GM12872 (cell line): ENCODE measurements at regions not wholly inside any gene's neighbourhood (a gene's known extent, or its start where the extent isn't known, plus 50 kb on each side); places are given as distances from the start of the nearest gene placed in this dataset.

Source experiments
- TF ChIP-seq, protein P1 (sequence below): IDR thresholded peaks from 3 replicates; pipeline ENCODE4 v1.5.1; 2011; ENCODE audit warnings: low read depth, mild to moderate bottlenecking, low read length, moderate library complexity; ENCODE audit not compliant: insufficient read depth

DNA sequence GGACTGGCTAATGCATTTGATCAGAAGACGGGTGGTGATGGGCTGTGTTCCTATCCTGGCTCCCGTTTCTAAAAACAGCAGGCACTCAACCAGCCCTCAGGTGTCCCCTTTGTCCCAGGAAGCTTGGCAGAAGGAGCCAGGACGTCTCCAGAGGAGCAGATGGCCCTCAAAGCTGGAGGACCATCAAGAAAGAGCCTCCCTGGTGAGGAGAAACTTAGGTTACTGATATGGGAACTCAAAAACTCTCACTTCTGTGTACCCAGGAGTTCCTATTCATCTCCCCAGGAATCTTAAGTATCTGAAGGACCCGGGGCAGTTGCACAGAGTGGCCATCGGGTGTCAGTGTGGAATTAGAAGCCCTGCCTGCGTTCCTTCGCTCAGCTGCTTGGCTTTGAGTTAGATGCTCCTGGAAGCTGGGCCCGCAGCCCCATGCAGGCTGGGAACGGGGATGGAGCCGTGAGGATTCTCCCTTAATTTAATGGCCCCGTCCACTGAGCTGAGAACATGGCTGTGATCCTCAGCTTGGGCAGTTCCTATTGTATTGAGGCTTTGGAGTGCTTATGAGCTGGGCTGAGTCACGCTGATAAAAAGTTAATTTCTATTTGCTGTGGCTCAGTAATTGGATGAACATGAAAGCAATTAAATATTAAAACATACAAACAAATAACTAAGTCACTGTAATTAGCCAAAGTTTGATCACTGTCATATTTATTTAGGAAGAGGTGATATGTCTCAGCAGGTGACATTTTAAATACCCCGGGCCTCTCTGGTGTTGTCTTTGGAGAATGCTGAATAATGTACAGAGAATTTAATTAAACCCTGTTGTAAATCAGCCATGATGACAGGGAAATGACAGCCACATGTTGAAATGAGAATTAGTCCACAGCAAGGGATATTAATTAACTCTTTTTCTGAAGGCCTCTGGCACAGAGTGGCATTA lies 402.1 kb downstream of the SEC14L1 start:
- TF ChIP-seq, protein P1, sequence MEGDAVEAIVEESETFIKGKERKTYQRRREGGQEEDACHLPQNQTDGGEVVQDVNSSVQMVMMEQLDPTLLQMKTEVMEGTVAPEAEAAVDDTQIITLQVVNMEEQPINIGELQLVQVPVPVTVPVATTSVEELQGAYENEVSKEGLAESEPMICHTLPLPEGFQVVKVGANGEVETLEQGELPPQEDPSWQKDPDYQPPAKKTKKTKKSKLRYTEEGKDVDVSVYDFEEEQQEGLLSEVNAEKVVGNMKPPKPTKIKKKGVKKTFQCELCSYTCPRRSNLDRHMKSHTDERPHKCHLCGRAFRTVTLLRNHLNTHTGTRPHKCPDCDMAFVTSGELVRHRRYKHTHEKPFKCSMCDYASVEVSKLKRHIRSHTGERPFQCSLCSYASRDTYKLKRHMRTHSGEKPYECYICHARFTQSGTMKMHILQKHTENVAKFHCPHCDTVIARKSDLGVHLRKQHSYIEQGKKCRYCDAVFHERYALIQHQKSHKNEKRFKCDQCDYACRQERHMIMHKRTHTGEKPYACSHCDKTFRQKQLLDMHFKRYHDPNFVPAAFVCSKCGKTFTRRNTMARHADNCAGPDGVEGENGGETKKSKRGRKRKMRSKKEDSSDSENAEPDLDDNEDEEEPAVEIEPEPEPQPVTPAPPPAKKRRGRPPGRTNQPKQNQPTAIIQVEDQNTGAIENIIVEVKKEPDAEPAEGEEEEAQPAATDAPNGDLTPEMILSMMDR = peak; percentile 91

DNA sequence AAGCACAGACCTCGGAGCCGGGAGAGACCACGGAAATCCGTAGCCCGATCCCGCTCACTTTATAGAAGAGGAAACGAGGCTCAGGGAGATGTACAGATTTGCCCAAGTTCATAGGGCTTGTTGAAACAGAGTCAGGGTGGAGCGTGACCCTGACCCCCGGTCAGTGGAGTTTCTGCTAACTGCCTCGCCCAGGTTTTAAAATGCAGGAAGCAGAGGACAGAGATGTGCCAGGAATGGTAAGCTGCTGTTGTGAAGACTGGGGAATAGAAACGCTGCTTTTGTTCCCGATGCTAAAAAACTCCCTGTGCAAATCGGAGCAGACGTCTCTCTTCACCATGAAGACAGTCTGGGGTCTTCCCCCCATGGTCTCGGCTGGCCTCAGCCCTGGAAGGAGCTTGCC lies 403.0 kb downstream of the SEC14L1 start:
- TF ChIP-seq, protein P1 = no peak

DNA sequence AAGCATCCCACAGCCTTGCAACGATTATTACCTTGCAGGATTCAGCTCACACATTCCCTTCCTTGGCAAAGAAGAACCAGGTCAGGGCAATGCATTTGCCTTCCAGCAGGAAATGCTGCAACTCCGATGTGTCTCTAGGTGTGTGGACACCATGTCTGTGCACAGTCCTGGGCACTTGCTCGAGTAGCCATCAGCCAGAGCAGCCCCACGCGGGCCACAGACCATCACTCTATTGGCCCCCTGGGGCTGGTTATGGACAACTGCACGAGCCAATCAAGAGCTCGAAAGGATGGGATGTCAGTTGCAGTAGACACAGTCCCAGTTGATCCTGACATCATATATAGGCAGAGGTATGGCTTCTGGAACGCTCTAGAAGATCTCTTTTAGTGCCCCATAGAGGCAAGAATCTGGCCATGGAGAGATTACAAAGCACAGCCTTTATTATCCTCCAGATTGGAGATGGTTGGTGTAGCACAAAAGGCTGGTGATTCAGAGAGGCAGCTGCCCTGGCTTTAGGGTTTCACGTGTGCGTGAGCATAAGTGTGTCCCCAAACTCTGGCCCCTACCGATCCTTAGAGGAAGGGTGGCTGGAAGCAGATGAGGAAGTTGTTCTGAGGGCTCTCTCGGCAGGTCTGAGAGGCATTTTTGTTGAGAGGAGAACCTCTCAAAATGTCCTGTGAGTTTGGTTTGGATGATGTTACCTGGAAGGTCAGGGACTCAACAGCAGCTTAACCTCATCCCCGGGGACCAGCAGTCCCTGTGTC lies 403.8 kb downstream of the SEC14L1 start:
- TF ChIP-seq, protein P1 = no peak

DNA sequence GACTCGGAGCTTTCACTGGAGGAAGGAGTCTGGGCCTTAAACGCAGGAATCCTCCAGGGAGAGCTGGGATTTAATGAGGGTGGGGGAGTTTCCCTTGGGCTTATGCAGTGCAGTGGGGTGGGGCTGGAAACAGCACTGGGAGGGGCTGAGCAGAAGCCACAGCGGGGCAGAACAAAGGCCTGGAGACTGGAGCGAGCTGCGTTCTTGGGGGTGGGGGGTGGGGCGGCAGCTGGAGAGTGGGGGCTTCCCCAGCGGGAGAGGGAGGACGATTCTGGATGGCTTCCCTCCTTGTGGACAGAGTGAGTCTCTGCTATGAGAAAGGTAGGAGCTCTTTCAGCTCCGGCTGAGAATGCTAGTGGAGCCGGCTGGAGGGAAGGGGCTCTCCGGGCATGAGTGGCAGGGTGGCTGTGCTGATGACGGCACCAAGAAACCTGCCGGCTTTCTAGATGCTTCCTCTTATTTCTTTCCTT lies 406.0 kb downstream of the SEC14L1 start:
- TF ChIP-seq, protein P1 = no peak

DNA sequence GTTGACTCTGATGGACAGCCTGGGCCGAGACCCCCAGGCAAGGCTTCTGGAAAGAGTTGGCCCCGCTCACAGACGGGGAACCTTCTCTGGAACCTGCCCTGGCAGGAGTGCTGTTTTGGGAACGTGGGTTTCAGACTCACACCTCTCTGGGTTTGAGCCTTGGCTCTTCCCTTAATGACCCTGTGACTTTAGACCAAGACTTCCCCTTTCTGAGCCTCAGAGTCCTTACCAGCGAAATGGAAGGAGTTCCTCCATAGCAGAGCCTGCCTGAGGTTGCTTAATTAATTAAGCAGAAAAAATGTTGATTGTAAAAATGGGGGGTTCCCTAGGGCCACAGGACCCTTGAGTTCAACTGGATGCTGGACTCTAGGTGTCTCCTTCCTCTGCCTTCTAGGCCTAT lies 408.2 kb downstream of the SEC14L1 start:
- TF ChIP-seq, protein P1 = no peak

DNA sequence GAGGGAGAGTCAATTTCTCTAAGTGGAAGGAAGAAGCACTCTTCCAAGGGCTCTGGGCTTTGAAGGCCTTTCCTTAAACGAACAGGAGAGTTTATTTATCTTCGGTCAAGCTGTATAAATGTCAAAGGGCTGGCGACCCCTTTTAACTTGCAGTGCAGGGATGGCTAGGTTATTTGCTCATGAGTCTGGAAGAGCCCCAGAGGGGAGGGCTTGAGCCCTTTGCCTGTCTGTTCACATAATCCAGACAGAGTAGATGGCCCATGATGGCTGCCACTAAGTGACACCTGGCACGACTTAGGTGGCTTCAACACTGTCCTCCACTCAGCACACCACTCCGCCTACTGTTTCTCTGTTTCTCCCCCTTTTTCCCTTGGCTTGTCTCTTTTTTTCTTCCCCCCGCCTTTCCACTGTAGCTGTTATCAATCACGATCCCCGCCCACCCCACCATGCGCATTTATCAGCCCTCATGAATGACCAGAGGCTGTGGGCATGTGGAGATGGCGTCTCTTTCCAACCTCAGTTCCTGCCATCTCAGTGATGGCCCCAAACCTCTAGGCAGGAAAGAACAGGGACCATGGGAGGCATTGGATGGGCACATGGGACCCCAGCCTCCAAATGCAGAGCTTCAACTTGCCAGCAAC lies 408.7 kb upstream of the TNRC6C start:
- TF ChIP-seq, protein P1 = no peak
